GM19328 (cell line): ENCODE measurements at regions not wholly inside any gene's neighbourhood (a gene's known extent, or its start where the extent isn't known, plus 50 kb on each side); places are given as distances from the start of the nearest gene placed in this dataset.

Experiments
- ATAC-seq: cut with Tn5 transposase; IDR thresholded peaks from one replicate; pipeline ENCODE4 v1.9.1; 2021; ENCODE audit warnings: mild to moderate bottlenecking, moderate library complexity; ENCODE audit not compliant: unreplicated experiment

- ATAC-seq = no peak
Measured at GRCh38 chr2:236712961-236713673, 143.5 kb downstream of the ACKR3 start.

DNA sequence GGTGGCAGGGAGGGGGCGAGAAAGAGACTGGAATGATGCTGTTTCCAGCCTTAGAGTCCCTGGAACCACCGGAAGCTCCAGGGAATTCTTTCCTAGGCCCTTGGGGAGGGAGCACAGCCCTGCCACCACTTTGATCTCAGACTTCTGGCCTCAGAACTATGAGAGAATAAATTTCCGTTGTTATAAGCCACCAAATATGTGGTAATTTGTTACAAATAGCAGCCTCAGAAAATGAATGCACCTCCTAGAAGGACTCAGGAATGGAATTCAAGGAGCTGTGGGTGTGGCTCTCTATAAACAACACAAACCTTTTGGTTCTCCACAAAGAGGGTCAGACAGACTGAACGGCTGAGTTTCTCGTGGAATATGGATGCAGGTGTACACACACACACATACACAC lies 144.5 kb downstream of the ACKR3 start:
- no peak for ATAC-seq

DNA sequence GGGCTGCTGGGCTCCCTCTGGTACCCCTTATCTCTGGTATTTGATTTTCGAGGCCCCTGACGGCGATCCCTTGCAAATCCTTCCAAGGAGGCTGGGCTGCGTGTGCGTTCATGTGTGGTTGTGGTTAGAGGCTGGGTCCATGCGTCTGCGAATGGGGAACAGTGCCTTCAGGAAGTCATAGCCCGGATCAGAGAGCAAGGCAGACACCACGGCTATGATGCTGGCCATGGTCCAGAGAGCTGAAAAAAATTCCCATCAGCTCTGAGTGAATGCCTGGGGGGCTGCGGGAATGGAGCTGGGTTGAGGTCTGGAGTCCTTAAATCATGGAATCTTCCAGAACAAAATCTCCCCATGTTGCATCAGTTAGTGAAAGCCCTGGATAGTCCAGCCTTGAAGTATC lies 145.5 kb downstream of the ACKR3 start:
- ATAC-seq = no peak

DNA sequence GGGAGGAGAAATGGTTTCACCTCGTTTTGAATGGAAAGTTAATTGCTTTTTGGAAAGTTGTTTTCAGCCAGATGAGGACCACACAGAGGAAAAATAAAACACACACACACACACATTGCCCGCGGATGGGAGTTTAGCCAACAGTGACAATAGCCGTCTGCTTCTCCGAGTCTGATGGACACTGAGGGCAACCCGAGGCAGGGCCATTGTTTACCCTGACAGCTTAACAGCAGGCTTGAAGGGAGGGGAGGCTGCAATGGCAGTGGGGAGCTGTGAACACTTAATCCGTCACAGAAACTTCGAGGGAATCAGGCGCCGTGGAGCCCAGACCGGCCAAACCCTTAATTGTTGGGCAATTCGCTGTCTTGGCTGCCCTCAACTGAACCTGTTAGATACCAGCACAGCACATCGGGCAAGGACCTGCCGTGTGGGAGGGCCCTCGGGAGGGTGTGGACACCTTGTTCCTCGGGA lies 145.9 kb downstream of the ACKR3 start:
- ATAC-seq = no peak

- ATAC-seq = no peak
Measured at GRCh38 chr2:236717120-236717519, 147.5 kb downstream of the ACKR3 start.

GRCh38 chr2:236717729-236718128 lies 148.1 kb downstream of the ACKR3 start:
- ATAC-seq = no peak

DNA sequence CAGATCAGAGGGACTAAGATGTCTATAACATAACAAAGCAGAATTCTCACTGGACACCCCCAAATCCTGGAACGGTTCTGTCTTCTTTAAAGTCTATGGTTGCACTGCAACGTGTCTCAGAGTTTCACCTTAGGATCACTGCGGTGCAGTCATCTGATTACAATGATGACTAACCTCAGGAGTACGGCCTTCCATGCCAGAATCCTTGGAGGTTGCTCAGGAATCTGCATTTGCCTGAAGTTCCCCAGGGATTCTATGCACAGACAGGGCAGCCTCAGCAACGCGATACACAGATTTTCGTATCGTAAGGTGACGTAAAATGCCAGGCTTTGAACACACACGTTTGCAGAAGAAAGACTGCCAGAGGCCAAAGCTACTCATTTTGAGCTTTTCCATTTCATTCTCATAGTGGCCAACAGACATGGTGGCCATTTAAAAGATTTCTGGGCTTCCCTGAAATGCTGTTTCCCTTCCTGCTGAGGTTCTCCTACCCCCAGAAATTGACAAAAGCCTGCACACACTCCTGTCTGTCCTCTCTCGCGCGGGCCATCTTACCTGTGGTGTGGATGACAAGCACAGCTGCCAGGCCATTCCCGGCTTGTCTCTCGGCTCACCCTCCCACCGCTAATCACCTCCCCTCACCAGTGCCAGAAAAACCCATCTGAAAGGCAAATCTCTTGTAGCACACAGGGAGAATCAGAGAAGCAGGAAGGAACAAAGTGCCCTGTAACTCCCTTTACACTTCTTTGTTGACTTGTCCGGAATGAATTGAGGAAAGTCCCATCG lies 148.8 kb downstream of the ACKR3 start:
- no peak for ATAC-seq

GRCh38 chr2:236719192-236719635 lies 149.6 kb downstream of the ACKR3 start:
- no peak for ATAC-seq

DNA sequence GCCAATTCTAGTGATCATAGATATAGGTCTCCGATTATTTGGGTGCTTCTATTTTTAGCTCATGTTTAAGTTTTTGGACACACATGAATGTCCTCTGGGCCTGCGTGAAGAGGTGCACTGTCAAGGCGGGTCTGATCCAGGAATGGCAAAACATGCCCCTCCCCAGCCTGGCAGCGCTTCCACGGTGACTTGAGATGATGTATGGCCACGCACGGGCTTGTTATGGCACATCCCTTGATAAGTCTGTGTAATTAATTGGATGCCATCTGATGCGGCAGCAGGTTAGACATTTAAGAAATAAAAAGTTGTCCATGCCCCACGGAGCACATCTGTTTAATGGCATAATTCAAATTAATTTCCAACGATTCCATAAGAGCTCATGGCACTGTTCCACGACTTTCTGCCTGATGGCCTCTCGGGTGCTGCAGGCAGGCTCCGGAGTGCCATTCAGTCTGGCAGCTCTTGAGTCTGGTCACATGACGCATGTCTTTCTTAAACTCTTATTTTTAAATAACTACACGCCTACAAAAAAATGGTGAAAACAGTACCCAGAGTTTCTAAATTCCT lies 151.4 kb downstream of the ACKR3 start:
- ATAC-seq = no peak

GRCh38 chr2:236724200-236724599 lies 154.6 kb downstream of the ACKR3 start:
- ATAC-seq = no peak

DNA sequence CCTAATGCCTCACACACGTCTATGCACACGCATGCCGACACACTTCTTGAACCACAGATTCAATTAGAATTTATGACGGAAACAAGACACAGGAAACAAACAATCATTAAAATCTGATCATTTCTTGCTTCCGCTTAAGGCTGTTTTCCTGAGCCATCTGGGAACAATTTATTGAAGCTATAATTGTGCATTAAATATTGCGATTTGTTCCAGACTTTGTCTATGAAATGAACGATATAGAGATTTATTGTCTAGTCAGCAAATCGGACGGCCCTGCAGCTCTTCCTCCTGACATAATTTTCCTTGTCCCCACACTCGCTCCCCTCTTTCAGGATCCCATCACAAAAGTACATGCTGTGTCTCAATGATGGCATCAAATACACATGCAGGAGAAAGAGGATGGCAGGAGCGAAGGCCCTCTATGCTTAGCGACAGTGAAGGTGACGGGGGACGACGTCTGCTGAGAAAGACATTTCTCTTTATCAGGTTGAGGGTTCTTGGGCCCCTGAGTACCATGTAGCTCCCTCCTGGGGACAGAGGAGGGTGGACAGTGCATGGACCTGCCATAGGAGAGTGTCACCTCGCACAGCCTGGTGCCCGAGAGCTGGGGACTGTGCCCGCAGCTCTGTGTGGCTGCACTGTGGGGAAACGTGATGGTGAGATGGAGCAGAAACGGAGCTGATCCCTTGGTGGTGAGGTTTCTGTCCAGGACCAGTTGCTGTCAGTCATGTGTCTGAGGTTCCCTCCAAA lies 157.3 kb downstream of the ACKR3 start:
- ATAC-seq = no peak

DNA sequence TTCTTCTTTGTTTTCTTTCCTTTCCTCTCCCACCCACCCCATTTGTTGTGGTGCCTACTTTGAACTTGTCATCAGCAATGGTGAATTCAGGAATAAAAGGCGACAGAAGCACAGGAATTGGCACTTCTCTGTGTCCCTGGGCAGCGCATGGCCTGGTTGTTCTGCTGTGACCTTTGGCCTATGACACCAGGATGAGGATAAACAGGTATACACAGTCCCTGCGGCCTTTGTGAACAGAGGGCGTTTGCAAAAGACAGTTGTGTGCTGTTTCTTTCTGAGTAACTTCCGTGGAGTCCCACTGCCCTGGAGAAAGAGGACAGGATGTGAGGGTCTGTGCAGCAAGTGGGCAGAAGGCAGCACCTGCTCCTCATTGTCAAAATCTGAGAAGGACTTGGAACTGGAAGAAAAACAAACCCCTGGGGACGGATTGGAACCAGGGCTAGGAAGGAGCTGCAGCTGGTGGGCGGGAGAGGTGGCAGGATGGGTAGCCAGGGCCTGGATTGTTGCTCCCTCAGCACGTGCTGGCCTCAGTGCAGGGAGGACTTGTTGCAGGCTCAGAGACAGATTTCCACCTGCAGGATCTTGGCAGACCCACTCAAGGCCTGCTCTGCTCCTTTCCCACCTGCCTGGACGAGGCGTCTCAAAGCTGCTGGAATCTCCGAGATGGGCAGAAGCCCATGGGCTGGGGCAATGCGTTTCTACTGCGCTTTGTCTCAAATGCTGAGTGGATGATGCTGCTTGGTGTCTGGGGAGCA lies 159.5 kb downstream of the ACKR3 start:
- ATAC-seq = no peak

GRCh38 chr2:236730393-236730792 lies 160.8 kb downstream of the ACKR3 start:
- ATAC-seq = no peak

- no peak for ATAC-seq
Measured at GRCh38 chr2:236731767-236732580, 162.3 kb downstream of the ACKR3 start.

GRCh38 chr2:236733156-236733555 lies 163.5 kb downstream of the ACKR3 start:
- ATAC-seq = no peak

DNA sequence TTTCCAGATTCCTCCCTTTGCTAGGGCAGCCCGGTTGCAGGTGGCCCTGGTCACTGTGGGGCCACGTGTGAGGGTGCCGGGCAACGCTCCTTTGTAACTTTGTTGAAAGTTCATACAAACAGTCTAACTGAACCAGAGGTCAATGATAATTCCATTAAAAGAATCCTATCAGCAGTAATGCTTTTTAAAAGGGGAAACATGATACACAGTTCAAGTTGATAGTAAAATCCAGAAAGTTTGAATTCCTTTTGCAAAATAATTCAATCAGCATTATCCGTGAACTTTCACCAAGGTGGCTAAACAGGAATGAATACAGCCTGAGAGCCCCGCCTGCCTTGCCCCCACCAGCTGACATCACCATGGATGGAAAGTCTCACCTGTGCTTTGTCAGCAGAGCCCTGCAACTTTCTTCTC lies 166.2 kb downstream of the ACKR3 start:
- no peak for ATAC-seq

- no peak for ATAC-seq
Measured at GRCh38 chr2:236738030-236738429, 168.4 kb downstream of the ACKR3 start.

DNA sequence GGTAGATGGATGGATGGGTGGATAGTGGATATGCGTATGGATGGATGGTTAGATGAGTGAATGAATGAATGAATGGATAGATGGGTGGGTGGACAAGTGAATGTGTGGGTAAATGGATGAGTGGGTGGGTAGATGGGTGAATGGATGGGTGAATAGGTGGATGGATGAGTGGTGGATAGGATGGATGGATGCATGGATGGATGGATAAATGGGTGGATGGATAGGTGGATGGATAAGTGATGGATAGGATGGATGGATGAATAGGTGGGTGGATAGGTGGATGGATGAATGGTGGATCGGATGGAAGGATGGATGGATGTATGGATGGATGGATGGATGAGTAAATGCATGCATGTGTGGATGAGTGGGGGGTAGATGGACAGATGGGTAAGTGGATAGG lies 169.3 kb downstream of the ACKR3 start:
- no peak for ATAC-seq

DNA sequence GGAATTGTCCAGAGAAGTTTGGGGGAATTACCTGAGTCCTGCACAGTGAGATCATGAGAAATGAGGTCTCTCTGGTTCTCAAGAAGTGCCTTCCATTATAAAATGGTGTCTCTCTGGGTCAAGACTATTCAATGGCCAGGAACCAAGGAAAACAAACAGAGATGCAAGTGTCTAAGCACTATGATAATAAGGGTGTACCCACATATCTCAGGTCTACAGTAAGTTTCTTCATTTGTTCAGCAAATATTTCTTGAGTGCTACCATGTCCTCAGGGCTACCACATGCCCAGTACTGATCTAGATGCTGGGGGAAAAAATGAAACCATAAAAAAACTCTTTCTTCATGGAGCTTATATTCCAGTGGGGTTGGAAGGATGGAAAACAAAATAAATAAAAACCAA lies 170.0 kb downstream of the ACKR3 start:
- ATAC-seq = no peak

- ATAC-seq = no peak
Measured at GRCh38 chr2:236740506-236740905, 170.9 kb downstream of the ACKR3 start.
